NCI-H146 treated with DMSO at 0.1 percent for 48 hours (cell line): ENCODE measurements at regions not wholly inside any gene's neighbourhood (a gene's known extent, or its start where the extent isn't known, plus 50 kb on each side); places are given as distances from the start of the nearest gene placed in this dataset.
"Not testable (repeated sequence)": the region's sequence is repeated elsewhere in the genome, so short reads cannot be mapped to it uniquely, and the experiment has no call there.

ENCODE experiments used
- DNase-seq: peaks from one replicate; lab custom pipeline; 2025; ENCODE audit not compliant: unreplicated experiment; lab: John Stamatoyannopoulos, UW

DNA sequence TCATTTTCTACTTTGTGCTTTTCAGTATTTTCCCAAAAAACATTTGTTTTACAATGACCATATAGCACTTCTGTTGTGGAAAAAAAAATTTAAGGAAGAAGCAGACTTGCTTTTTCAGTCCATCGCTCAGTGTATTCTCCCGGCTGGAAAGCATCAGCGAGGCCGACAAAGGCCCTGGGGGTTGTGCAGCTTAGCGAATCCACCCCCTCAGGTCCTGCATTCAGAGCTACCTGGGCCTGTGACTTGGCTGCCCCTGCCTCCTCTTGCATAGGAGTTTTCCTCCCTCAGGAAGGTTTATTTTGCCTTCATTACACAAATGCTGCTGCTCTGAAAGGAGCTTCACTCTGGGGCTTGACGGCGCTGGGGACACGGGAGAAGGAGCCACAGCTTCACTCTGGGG lies 244.4 kb upstream of the MGAT5 start:
- DNase-seq = no peak

DNA sequence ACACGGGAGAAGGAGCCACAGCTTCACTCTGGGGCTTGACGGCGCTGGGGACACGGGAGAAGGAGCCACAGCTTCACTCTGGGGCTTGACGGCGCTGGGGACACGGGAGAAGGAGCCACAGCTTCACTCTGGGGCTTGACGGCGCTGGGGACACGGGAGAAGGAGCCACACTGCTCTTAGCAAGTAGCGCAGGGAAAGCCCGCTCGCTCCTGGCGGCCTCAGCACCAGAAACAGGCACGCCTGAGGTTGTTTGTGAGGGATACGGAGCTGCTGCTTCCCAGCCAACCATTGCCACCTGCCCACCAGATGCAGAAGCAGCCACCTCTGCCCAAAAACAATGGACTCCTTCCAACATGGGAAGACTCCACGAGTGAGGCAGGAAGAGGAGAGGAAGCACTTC lies 244.0 kb upstream of the MGAT5 start:
- DNase-seq = not testable (repeated sequence)

DNA sequence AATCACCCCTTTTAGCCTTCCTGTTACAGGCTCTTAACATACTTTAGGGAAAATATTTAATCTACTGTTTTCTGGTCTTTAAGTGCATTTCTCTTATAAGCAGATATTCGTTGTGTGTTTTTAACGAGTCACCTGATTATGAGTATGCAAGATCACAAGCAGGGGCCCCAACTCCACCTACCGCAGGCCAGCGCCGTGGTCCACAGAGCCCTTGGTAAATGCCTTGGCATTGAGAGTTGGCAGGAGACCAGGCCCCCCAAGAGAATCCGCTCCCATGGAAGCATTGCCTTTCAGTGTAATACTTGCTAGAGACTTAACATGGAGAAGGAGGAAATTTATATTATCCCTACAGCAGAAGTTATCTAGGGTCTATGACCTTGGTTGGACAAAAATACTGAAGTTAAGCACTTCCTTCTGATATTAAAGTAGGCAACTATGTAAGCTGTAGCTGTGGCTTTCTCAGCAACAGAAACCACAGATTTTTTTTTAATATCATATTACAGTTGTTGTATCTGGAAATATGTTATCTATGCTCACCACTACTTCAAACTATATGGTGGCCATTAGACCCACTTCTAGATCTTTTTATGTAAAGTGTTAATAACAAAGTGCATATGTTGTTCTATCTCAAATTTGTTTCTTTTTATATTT lies 241.8 kb upstream of the MGAT5 start:
- DNase-seq = no peak

DNA sequence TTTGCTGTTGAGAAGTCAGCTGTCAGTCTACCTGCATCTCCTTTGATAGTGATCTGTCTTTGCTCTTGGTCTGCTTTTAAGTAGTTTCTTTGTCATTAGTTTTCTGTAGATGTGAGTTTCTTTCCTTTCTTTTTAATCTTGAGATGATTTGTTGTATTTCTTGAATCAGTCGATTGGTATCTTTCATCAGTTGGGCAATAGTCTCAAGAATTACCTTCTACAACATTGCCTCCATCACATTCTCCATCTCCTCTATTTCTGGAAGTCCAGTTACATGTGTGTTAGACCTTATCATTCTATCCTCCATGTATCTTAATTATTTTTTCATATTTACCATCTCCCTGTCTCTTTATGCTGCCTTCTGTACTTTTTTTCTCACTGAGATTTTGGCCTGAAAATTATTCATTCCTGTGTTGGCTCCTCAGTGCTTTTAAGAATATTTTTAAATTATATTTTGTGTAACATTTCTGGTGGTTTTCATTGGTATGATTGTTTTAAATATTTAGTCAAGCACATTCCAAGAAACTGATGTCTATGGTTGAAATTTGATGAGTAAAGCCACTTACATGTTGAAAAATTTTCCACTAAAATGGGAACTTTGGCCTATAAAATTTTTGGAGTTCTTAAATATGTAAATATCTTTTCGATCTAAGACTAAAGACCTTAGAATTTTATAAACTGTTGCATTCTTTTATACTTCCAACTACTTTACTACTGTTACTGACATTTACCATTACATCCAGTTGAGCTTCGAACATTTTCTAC lies 239.5 kb upstream of the MGAT5 start:
- no peak for DNase-seq

DNA sequence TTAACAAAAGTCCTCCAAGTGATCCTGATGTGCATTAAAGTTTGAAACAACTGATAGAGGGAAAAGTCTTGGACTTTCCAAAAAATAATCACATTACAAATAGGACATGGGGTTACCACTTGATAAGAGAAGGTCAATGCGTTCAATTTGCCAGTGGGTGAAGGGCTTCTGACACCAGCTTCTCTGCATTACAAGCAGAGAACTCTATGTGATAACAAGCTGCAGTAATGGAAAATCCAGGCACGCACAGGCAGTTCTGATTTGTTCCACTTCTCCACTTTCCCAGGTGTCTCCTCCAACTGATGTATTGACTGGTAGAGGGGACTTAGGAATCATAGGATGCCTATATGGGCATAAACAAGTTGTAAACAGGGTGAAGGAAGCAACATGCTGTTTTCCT lies 234.0 kb upstream of the MGAT5 start:
- DNase-seq = no peak

GRCh38 chr2:134020608-134021007 lies 233.3 kb upstream of the MGAT5 start:
- no peak for DNase-seq

DNA sequence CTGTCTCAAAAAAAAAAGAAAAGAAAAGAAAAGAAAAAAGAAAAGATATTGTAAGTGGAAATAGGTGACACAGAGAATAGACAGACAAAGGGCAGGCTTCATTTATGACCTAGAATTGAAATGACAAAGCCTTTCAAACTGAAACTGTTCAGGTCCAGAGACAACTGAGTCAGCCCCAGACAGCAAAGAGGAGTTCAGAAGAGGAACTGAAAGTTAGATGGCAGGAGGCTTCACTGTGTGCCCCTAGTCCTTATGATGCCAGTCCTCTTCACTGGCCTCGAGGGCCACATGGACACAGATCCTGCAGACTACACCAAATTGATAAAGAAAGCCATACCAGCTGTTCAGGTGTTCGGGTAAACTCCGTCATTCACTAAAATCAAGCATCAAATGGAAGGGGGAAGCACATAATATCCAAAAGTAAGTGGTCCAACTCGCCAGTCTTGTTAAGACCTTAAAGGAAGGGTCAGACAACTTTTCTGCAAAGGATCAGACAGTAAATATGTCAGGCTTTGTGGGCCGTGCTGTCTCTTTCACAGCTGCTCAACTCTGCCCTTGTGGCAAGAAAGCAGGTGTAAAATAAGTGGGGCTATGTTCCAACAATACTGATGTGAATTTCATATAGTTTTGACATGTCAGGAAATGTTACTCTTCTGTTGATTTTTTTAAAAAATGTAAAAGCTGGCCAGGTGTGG lies 231.9 kb upstream of the MGAT5 start:
- no peak for DNase-seq

DNA sequence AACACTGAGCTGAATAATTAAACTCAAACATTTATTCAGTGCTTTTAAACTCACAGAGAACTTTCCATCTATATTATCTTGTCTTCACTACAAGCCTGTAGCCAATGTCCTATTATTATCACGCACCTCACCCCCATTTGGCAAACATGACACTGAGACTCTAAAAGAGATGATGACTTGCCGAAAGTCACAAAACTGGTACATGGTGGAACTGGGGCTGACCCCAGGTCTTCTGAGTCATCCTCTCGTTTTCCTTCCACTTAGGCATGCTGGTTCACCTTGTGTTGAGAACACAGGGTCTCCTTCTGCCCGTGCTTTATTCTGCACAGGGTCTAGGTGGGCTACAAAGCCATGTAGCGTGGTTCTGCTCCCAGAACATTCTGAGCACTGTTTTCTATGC lies 230.0 kb upstream of the MGAT5 start:
- no peak for DNase-seq

- no peak for DNase-seq
Measured at GRCh38 chr2:134027980-134028379, 225.9 kb upstream of the MGAT5 start.

DNA sequence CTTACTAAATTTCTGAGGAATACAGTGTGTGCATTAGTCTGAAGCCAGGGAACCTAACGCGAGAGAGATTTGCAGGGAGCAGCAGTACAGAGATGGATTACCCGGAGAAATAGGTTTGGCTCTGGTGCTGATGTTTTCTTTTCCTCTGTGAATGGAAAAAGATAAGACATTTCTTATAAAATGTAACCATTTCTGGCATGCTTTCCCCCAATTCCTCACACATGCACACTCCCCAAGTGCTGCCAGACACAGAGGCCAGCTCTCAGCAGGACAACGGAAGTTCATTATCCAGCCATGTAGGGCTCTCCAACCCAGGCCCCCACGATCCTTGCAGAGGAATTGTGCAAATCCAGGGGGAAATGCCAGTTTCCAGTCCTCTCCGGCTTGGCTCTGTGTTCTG lies 224.5 kb upstream of the MGAT5 start:
- no peak for DNase-seq

GRCh38 chr2:134031539-134031938 lies 222.3 kb upstream of the MGAT5 start:
- DNase-seq = no peak

- no peak for DNase-seq
Measured at GRCh38 chr2:134035605-134036370, 218.1 kb upstream of the MGAT5 start.

GRCh38 chr2:134039912-134040581 lies 213.8 kb upstream of the MGAT5 start:
- no peak for DNase-seq

DNA sequence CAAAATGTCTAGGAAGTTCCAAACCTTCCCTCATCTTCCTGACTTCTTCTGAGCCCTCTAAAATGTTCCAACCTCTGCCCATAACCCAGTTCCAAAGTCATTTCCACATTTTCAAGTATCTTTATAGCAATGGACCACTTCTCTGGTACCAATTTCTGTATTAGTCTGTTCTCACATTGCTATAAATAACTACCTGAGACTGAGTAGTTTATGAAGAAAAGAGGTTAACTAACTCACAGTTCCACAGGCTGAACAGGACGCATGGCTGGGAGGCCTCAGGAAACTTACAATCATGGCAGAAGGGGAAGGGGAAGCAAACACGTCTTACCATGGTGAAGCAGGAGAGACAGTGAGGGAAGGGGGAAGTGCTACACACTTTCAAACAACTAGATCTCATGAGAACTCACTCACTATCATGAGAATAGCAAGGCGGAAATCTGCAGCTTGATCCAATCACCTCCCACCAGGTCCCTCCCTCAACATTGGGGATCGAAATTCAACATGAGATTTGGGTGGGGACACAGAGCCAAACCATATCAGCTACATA lies 213.2 kb upstream of the MGAT5 start:
- DNase-seq = not testable (repeated sequence)

GRCh38 chr2:134041877-134042276 lies 212.0 kb upstream of the MGAT5 start:
- no peak for DNase-seq

DNA sequence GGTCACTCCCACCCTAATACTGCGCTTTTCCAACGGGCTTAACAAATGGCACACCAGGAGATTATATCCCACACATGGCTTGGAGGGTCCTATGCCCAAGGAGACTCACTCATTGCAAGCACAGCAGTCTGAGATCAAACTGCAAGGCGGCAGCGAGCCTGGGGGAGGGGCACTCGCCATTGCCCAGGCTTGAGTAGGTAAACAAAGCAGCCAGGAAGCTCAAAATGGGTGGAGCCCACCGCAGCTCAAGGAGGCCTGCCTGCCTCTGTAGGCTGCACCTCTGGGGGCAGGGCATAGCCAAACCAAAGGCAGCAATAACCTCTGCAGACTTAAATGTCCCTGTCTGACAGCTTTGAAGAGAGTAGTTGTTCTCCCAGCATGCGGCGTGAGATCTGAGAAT lies 210.8 kb upstream of the MGAT5 start:
- DNase-seq = not testable (repeated sequence)

- DNase-seq = no peak
Measured at GRCh38 chr2:134052173-134052572, 201.7 kb upstream of the MGAT5 start.

DNA sequence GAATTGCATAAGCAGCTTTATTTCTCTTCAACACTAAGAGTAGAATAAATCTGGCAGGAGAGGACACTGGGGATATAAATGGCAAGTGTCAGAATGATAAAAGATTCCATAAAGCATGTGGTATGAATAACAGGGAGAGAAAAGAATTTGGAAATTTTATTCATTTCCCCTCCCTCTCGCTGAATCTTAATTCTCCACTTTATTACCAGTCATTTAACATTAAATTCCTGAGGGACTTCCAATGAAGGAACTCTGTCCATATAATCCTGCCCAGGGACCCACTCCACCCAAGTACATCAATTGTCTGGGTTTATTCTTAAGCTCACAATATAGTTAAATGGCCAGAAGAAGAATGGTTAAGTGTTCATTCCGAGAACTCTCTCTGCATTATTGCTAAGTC lies 197.7 kb upstream of the MGAT5 start:
- DNase-seq = no peak

GRCh38 chr2:134061066-134061465 lies 192.8 kb upstream of the MGAT5 start:
- not testable (repeated sequence) for DNase-seq

DNA sequence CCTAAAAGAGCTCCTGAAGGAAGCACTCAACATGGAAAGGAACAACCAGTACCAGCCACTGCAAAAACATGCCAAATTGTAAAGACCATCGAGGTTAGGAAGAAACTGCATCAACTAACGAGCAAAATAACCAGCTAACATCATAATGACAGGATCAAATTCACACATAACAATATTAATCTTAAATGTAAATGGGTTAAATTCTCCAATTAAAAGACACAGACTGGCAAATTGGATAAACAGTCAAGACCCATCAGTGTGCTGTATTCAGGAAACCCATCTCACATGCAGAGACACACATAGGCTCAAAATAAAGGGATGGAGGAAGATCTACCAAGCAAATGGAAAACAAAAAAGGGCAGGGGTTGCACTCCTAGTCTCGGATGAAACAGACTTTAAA lies 191.6 kb upstream of the MGAT5 start:
- not testable (repeated sequence) for DNase-seq

DNA sequence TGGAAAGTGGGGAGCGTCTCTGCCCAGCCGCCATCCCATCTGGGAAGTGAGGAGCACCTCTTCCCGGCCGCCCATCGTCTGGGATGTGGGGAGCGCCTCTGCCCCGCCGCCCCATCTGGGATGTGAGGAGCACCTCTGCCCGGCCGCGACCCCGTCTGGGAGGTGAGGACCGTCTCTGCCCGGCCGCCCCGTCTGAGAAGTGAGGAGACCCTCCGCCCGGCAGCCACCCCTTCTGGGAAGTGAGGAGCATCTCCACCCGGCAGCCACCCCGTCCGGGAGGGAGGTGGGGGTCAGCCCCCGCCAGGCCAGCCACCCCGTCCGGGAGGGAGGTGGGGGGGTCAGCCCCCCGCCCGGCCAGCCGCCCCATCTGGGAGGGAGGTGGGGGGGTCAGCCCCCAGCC lies 190.0 kb upstream of the MGAT5 start:
- DNase-seq = not testable (repeated sequence)
